ENCODE measurements at regions not wholly inside any gene's neighbourhood (a gene's known extent, or its start where the extent isn't known, plus 50 kb on each side); places are given as distances from the start of the nearest gene placed in this dataset.

DNA sequence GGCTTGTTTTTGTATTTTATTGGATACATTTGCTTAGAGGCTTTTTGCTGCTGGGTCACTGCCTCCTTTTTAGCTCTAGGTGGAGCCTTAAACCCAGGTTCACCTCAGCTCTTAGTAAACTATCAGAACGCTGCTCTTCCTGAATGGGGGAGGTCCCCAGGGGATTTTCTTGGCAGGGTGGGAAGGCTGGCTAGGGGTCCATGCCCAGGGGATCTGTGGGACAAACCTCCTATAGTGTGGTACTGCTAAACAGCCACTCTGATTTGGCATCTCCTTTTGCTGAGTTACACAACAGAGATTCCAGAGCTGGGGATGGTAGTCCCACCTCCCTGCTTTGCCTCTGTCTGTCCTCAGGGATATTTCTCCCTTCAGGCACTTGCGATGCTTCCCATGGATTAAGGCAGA is 204.9 kb downstream of the ZIC5 start:
- ATAC-seq (peak; percentile 90), DNase-seq (ENCODE audit: low spot score) (peak; percentile 22)
- H3K4me1 Mint-ChIP-seq = peaks cover 31% of the 10 kb centered on the region
- peaks cover 23% of the 10 kb centered on the region for H3K9me3 Mint-ChIP-seq
- ChIA-PET POLR2A (interaction anchor here (0.7 kb wide), 2 partner anchors 64 to 764 kb away, joined by 3 to 4 read pairs; no protein-coding TSS in a partner anchor), CTCF (interaction anchor here (0.9 to 2.5 kb wide), 35 partner anchors 11 to 225 kb away, joined by 3 to 23 read pairs (median 5); no protein-coding TSS in a partner anchor)
- peak overlapping the region; percentile 80 for H3K27ac Mint-ChIP-seq
- no peak overlapping the region for H3K4me3 Mint-ChIP-seq
- TF ChIP-seq ATF3 (CRISPR knock-in tag; conservative IDR thresholded peaks at IDR 0.05) (no peak), ZNF423 (CRISPR knock-in tag; IDR thresholded peaks at IDR 0.05) (peak; percentile 76; the same call in 1 of the 2 replicates)
- TF ChIP-seq, protein P1, sequence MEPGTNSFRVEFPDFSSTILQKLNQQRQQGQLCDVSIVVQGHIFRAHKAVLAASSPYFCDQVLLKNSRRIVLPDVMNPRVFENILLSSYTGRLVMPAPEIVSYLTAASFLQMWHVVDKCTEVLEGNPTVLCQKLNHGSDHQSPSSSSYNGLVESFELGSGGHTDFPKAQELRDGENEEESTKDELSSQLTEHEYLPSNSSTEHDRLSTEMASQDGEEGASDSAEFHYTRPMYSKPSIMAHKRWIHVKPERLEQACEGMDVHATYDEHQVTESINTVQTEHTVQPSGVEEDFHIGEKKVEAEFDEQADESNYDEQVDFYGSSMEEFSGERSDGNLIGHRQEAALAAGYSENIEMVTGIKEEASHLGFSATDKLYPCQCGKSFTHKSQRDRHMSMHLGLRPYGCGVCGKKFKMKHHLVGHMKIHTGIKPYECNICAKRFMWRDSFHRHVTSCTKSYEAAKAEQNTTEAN (CRISPR knock-in tag; IDR thresholded peaks at IDR 0.05) = no peak
- TF ChIP-seq, protein P2, sequence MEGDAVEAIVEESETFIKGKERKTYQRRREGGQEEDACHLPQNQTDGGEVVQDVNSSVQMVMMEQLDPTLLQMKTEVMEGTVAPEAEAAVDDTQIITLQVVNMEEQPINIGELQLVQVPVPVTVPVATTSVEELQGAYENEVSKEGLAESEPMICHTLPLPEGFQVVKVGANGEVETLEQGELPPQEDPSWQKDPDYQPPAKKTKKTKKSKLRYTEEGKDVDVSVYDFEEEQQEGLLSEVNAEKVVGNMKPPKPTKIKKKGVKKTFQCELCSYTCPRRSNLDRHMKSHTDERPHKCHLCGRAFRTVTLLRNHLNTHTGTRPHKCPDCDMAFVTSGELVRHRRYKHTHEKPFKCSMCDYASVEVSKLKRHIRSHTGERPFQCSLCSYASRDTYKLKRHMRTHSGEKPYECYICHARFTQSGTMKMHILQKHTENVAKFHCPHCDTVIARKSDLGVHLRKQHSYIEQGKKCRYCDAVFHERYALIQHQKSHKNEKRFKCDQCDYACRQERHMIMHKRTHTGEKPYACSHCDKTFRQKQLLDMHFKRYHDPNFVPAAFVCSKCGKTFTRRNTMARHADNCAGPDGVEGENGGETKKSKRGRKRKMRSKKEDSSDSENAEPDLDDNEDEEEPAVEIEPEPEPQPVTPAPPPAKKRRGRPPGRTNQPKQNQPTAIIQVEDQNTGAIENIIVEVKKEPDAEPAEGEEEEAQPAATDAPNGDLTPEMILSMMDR (IDR thresholded peaks at IDR 0.05) = 0 out of 2 replicates have a peak, but pooled peaks have one; percentile 21
- H3K36me3 Mint-ChIP-seq = peaks cover 36% of the 10 kb centered on the region
- H3K27me3 Mint-ChIP-seq (ENCODE audit: low read depth) = no peaks in the 10 kb centered on the region; the same call in 1 of the 2 replicates

- no peaks in the 10 kb centered on the region; the same call in 1 of the 2 replicates for H3K27me3 Mint-ChIP-seq (ENCODE audit: low read depth)
- H3K36me3 Mint-ChIP-seq = peaks cover 42% of the 10 kb centered on the region
- no peak for ATAC-seq
Observed at GRCh38 chr13:99765869-99766268, 205.7 kb downstream of the ZIC5 start.

GRCh38 chr13:99760456-99760855 is 211.1 kb downstream of the ZIC5 start:
- ATAC-seq (no peak), DNase-seq (ENCODE audit: low spot score) (no peak)
- Mint-ChIP-seq H3K36me3 (peaks cover 68% of the 10 kb centered on the region), H3K9me3 (peaks cover 56% of the 10 kb centered on the region), H3K27me3 (ENCODE audit: low read depth) (peaks cover 4% of the 10 kb centered on the region; the same call in 1 of the 2 replicates), H3K4me1 (peaks cover 7% of the 10 kb centered on the region), H3K27ac (no peak overlapping the region), H3K4me3 (no peak overlapping the region)
- ChIA-PET CTCF (no interaction called here), POLR2A (no interaction called here)
- TF ChIP-seq NFYB (CRISPR knock-in tag; conservative IDR thresholded peaks at IDR 0.05; ENCODE audit: low read depth) (no peak), ZNF317 (CRISPR knock-in tag; IDR thresholded peaks at IDR 0.05; ENCODE audit: borderline replicate concordance, low read depth) (peak; percentile 99), ZMAT4 (CRISPR knock-in tag; IDR thresholded peaks at IDR 0.05) (no peak), TEAD1 (CRISPR knock-in tag; IDR thresholded peaks at IDR 0.05) (no peak), ZNF138 (CRISPR knock-in tag; conservative IDR thresholded peaks at IDR 0.05) (no peak), FOXJ3 (CRISPR knock-in tag; IDR thresholded peaks at IDR 0.05; ENCODE audit: borderline replicate concordance) (no peak), NR2C2 (CRISPR knock-in tag; IDR thresholded peaks at IDR 0.05) (no peak)

More at GRCh38 chr13:99765869-99766268, 205.7 kb downstream of the ZIC5 start:
- Mint-ChIP-seq H3K4me1 (peaks cover 31% of the 10 kb centered on the region), H3K27ac (no peak overlapping the region), H3K4me3 (no peak overlapping the region), H3K9me3 (peaks cover 30% of the 10 kb centered on the region)
- DNase-seq (ENCODE audit: low spot score) = no peak
- TF ChIP-seq ZNF121 (CRISPR knock-in tag; IDR thresholded peaks at IDR 0.05) (peak; percentile 93), SMAD3 (CRISPR knock-in tag; IDR thresholded peaks at IDR 0.05; ENCODE audit: borderline replicate concordance) (no peak)
- CTCF ChIA-PET = interaction anchor here (0.9 to 2.5 kb wide), 32 partner anchors 10 to 202 kb away, joined by 3 to 23 read pairs (median 5); no protein-coding TSS in a partner anchor
- POLR2A ChIA-PET = interaction anchor here (0.6 kb wide), 1 partner anchor 295 kb away, joined by 3 read pairs; no protein-coding TSS in a partner anchor

GRCh38 chr13:99759163-99759552 is 212.4 kb downstream of the ZIC5 start:
- Mint-ChIP-seq H3K4me1 (peaks cover 7% of the 10 kb centered on the region), H3K9me3 (peaks cover 56% of the 10 kb centered on the region), H3K27ac (no peak overlapping the region), H3K36me3 (peaks cover 57% of the 10 kb centered on the region), H3K4me3 (no peak overlapping the region), H3K27me3 (ENCODE audit: low read depth) (peaks cover 4% of the 10 kb centered on the region; the same call in 1 of the 2 replicates)
- CTCF ChIA-PET = no interaction called here
- POLR2A ChIA-PET = no interaction called here
- DNase-seq (ENCODE audit: low spot score) (no peak), ATAC-seq (no peak)
- TF ChIP-seq CBFB (CRISPR knock-in tag; IDR thresholded peaks at IDR 0.05; ENCODE audit: low read depth) (no peak), IRF2 (CRISPR knock-in tag; IDR thresholded peaks at IDR 0.05; ENCODE audit: borderline replicate concordance, low read depth) (no peak), CREM (CRISPR knock-in tag; IDR thresholded peaks at IDR 0.05) (no peak), FOXJ3 (CRISPR knock-in tag; IDR thresholded peaks at IDR 0.05; ENCODE audit: borderline replicate concordance) (no peak), ETV6 (CRISPR knock-in tag; IDR thresholded peaks at IDR 0.05) (no peak), FOXP1 (CRISPR knock-in tag; IDR thresholded peaks at IDR 0.05; ENCODE audit: borderline replicate concordance) (no peak)
- TF ChIP-seq, protein P3, sequence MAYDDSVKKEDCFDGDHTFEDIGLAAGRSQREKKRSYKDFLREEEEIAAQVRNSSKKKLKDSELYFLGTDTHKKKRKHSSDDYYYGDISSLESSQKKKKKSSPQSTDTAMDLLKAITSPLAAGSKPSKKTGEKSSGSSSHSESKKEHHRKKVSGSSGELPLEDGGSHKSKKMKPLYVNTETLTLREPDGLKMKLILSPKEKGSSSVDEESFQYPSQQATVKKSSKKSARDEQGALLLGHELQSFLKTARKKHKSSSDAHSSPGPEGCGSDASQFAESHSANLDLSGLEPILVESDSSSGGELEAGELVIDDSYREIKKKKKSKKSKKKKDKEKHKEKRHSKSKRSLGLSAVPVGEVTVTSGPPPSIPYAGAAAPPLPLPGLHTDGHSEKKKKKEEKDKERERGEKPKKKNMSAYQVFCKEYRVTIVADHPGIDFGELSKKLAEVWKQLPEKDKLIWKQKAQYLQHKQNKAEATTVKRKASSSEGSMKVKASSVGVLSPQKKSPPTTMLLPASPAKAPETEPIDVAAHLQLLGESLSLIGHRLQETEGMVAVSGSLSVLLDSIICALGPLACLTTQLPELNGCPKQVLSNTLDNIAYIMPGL (CRISPR knock-in tag; IDR thresholded peaks at IDR 0.05) = no peak
- TF ChIP-seq, protein P4, sequence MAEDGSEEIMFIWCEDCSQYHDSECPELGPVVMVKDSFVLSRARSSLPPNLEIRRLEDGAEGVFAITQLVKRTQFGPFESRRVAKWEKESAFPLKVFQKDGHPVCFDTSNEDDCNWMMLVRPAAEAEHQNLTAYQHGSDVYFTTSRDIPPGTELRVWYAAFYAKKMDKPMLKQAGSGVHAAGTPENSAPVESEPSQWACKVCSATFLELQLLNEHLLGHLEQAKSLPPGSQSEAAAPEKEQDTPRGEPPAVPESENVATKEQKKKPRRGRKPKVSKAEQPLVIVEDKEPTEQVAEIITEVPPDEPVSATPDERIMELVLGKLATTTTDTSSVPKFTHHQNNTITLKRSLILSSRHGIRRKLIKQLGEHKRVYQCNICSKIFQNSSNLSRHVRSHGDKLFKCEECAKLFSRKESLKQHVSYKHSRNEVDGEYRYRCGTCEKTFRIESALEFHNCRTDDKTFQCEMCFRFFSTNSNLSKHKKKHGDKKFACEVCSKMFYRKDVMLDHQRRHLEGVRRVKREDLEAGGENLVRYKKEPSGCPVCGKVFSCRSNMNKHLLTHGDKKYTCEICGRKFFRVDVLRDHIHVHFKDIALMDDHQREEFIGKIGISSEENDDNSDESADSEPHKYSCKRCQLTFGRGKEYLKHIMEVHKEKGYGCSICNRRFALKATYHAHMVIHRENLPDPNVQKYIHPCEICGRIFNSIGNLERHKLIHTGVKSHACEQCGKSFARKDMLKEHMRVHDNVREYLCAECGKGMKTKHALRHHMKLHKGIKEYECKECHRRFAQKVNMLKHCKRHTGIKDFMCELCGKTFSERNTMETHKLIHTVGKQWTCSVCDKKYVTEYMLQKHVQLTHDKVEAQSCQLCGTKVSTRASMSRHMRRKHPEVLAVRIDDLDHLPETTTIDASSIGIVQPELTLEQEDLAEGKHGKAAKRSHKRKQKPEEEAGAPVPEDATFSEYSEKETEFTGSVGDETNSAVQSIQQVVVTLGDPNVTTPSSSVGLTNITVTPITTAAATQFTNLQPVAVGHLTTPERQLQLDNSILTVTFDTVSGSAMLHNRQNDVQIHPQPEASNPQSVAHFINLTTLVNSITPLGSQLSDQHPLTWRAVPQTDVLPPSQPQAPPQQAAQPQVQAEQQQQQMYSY (CRISPR knock-in tag; IDR thresholded peaks at IDR 0.05) = no peak
